WERI-Rb-1 (cell line): ENCODE measurements at regions not wholly inside any gene's neighbourhood (a gene's known extent, or its start where the extent isn't known, plus 50 kb on each side); places are given as distances from the start of the nearest gene placed in this dataset.

Experiments used
- DNase-seq: peaks from one replicate; pipeline ENCODE4 v3.0.0-alpha.2; 2020
- H3K27ac ChIP-seq: fragments of 250-450 bp; sonication (Bioruptor Pico); 2 replicates; pipeline ENCODE4 v1.5.1; 2020; ENCODE audit warnings: mild to moderate bottlenecking, moderate library complexity
- H3K27me3 ChIP-seq: fragments of 250-450 bp; sonication (Bioruptor Pico); 2 replicates; pipeline ENCODE4 v1.5.1; 2021; ENCODE audit warnings: mild to moderate bottlenecking, low read depth, moderate library complexity; ENCODE audit not compliant: insufficient read depth, severe bottlenecking
- H3K36me3 ChIP-seq: fragments of 250-450 bp; sonication (Bioruptor Pico); 2 replicates; pipeline ENCODE4 v1.5.1; 2020; ENCODE audit warnings: mild to moderate bottlenecking, moderate library complexity
- H3K4me3 ChIP-seq: 2 replicates; pipeline ENCODE4 v1.5.1; 2011; ENCODE audit warnings: low read depth, mild to moderate bottlenecking, control low read depth, low read length
- H3K9me3 ChIP-seq: fragments of 250-450 bp; sonication (Bioruptor Pico); 2 replicates; pipeline ENCODE4 v1.5.1; 2021; ENCODE audit warnings: mild to moderate bottlenecking, moderate library complexity; ENCODE audit not compliant: severe bottlenecking
- CTCF ChIP-seq: IDR thresholded peaks from 2 replicates; pipeline ENCODE4 v1.5.1; 2011; ENCODE audit warnings: low read depth, mild to moderate bottlenecking, control low read depth, inconsistent platforms, low read length

- no peak overlapping the region for H3K4me3 ChIP-seq
- no peaks in the 10 kb centered on the region for H3K36me3 ChIP-seq
- H3K27me3 ChIP-seq = no peaks in the 10 kb centered on the region
- H3K9me3 ChIP-seq = no peaks in the 10 kb centered on the region
- H3K27ac ChIP-seq = no peak overlapping the region
- DNase-seq = no peak
- no peak for TF ChIP-seq CTCF
Measured at GRCh38 chr6:25068866-25069265, 133.1 kb upstream of the RIPOR2 start.

GRCh38 chr6:25070547-25071366 lies 135.0 kb upstream of the RIPOR2 start:
- Histone ChIP-seq H3K4me3 (peak overlapping the region; percentile 44), H3K27ac (no peak overlapping the region), H3K36me3 (no peaks in the 10 kb centered on the region), H3K9me3 (no peaks in the 10 kb centered on the region), H3K27me3 (no peaks in the 10 kb centered on the region)
- DNase-seq = peak; percentile 85
- peak; percentile 92 for TF ChIP-seq CTCF

GRCh38 chr6:25078141-25078540 lies 142.4 kb upstream of the RIPOR2 start:
- DNase-seq = no peak
- Histone ChIP-seq H3K36me3 (no peaks in the 10 kb centered on the region), H3K9me3 (no peaks in the 10 kb centered on the region), H3K4me3 (no peak overlapping the region), H3K27ac (no peak overlapping the region), H3K27me3 (no peaks in the 10 kb centered on the region)
- TF ChIP-seq CTCF = no peak

- DNase-seq = no peak
- no peak overlapping the region for H3K4me3 ChIP-seq
- no peaks in the 10 kb centered on the region for H3K36me3 ChIP-seq
Measured at GRCh38 chr6:25083784-25084507, 148.2 kb upstream of the RIPOR2 start.

GRCh38 chr6:25084508-25084833 lies 148.7 kb upstream of the RIPOR2 start:
- Histone ChIP-seq H3K9me3 (no peaks in the 10 kb centered on the region), H3K27ac (no peak overlapping the region), H3K4me3 (no peak overlapping the region), H3K36me3 (no peaks in the 10 kb centered on the region), H3K27me3 (no peaks in the 10 kb centered on the region)
- no peak for DNase-seq
- TF ChIP-seq CTCF = no peak

More at GRCh38 chr6:25083784-25084507, 148.2 kb upstream of the RIPOR2 start:
- Histone ChIP-seq H3K9me3 (no peaks in the 10 kb centered on the region), H3K27ac (no peak overlapping the region), H3K27me3 (no peaks in the 10 kb centered on the region)
- no peak for TF ChIP-seq CTCF
